ENCODE measurements at regions not wholly inside any gene's neighbourhood (a gene's known extent, or its start where the extent isn't known, plus 50 kb on each side); places are given as distances from the start of the nearest gene placed in this dataset.

DNA sequence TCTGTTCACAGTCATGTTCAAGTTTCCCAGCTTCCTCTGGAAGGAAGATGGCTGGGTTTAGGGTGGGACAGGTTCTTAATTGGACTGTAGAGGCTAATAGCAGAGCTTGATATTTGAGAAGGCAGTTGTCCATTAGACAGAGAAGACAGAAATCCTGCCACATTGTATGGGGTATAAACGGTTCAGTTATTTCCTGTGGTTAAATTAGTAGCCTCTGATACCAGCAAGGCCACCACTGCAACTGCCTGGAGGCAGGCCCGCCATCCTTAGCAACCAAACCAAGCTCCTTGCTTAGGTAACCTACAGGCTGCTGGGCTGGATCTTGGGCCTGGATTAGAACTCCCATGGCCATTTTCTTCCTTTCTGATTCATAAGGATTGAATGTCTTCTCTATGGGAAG, 1367.0 kb downstream of the PCDH7 start:
- DNase-seq (ENCODE audit: low read depth), result no peak
- TF ChIP-seq, protein P1, sequence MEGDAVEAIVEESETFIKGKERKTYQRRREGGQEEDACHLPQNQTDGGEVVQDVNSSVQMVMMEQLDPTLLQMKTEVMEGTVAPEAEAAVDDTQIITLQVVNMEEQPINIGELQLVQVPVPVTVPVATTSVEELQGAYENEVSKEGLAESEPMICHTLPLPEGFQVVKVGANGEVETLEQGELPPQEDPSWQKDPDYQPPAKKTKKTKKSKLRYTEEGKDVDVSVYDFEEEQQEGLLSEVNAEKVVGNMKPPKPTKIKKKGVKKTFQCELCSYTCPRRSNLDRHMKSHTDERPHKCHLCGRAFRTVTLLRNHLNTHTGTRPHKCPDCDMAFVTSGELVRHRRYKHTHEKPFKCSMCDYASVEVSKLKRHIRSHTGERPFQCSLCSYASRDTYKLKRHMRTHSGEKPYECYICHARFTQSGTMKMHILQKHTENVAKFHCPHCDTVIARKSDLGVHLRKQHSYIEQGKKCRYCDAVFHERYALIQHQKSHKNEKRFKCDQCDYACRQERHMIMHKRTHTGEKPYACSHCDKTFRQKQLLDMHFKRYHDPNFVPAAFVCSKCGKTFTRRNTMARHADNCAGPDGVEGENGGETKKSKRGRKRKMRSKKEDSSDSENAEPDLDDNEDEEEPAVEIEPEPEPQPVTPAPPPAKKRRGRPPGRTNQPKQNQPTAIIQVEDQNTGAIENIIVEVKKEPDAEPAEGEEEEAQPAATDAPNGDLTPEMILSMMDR (IDR thresholded peaks at IDR 0.05; ENCODE audit: control insufficient read depth, extremely low read depth, insufficient read depth), result no peak
- H3K4me3 ChIP-seq (ENCODE audit: low read depth, low read length), result no peak overlapping the region

DNA sequence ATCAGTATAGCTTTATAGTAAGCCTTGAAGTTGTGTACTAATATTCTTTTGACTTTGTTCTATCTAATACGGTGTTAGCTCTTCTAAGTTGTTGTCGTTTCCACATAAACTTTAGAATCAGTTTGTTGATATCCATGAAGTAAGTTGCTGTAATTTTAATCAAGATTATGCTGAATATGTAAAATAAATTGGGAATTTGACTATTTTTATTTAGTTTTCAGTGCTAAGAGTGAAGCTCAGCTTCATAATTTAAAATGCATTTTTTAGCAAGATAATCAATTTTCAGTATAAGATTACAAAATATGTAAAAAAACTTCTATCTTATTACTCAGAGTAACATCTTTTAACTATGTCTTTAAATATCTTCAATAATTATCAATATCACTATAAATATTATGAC, 1374.8 kb downstream of the PCDH7 start:
- TF ChIP-seq, protein P1 (IDR thresholded peaks at IDR 0.05; ENCODE audit: control insufficient read depth, extremely low read depth, insufficient read depth), result no peak
- no peak for DNase-seq (ENCODE audit: low read depth)
- no peak overlapping the region for H3K4me3 ChIP-seq (ENCODE audit: low read depth, low read length)

DNA sequence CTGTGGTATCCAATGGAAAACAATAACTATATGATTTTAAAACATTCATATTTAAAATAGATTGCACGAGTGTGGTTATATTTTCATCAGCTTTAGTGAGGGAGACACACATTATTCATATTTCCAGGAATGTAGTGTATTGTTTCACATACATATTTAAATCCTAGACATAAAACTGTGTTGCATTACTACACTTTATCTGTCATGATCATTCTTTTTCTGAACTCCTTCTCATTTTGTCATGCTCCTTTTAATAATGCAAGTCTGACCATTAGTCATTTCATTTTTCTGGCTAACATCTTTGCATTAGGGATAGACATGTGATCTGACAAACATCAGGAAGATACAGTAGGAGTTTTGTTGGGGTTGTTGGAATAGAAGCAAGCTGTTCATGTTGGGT, 1382.7 kb downstream of the PCDH7 start:
- TF ChIP-seq, protein P1 (IDR thresholded peaks at IDR 0.05; ENCODE audit: control insufficient read depth, extremely low read depth, insufficient read depth), result no peak
- no peak for DNase-seq (ENCODE audit: low read depth)
- H3K4me3 ChIP-seq (ENCODE audit: low read depth, low read length), result no peak overlapping the region

DNA sequence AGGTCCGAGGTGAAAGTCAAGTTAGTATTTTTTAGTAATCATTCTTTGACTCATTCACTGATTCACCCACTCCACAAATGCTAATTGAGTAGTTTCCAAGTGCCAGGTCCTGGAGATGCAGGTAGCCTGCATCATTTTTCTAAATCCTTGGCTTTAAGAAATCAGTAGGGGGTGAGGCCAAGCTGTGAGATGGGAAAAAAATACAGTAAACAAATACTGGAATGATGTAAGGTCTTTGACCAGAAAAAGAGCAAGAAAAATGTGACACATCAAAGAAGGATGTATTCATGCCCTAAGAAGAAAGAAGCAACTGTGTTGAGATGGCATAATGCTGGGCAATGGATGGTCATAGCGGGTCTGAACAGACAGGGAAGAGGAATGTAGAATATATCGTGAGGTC, 1386.6 kb downstream of the PCDH7 start:
- DNase-seq (ENCODE audit: low read depth), result no peak
- TF ChIP-seq, protein P1 (IDR thresholded peaks at IDR 0.05; ENCODE audit: control insufficient read depth, extremely low read depth, insufficient read depth), result no peak
- no peak overlapping the region for H3K4me3 ChIP-seq (ENCODE audit: low read depth, low read length)

DNA sequence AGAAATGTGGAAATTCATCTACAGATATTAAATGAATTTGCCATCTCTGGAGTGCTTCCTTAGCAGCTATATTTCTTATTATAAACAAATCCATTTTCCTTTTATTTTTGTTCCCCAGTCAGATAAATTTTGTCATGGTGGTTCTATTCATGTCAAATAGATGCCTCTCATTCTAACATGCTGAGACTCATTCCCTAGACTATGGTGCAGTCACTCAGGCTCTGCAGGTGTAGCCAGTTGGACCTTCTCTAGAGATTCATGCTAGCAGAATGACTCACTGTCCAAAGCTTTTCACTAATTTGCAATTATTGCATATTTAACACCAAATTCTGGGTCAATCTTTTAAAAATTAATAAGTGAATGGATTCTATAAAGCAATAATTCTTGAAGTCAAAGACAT, 1392.7 kb downstream of the PCDH7 start:
- no peak overlapping the region for H3K4me3 ChIP-seq (ENCODE audit: low read depth, low read length)
- TF ChIP-seq, protein P1 (IDR thresholded peaks at IDR 0.05; ENCODE audit: control insufficient read depth, extremely low read depth, insufficient read depth), result no peak
- no peak for DNase-seq (ENCODE audit: low read depth)

DNA sequence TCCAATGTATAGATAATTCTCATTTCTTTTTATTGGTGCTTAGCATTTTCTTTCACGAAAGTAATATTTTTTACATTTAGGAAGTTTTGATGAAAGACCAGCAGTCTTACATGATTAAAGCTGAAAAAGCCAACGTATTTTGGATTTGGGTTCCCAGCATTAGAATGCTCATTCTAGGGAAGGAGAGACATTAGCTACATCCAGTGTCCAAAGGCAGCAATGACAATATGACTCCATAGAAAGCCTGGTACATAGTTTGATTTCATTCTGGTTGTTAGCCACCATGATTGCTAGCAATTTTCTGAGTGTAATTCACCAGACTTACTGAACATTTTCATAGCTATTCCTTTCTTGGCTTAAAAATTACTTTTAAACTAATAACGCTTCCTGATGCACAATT, 1397.5 kb downstream of the PCDH7 start:
- H3K4me3 ChIP-seq (ENCODE audit: low read depth, low read length), result no peak overlapping the region
- DNase-seq (ENCODE audit: low read depth), result no peak
- TF ChIP-seq, protein P1 (IDR thresholded peaks at IDR 0.05; ENCODE audit: control insufficient read depth, extremely low read depth, insufficient read depth), result peak; percentile 31

DNA sequence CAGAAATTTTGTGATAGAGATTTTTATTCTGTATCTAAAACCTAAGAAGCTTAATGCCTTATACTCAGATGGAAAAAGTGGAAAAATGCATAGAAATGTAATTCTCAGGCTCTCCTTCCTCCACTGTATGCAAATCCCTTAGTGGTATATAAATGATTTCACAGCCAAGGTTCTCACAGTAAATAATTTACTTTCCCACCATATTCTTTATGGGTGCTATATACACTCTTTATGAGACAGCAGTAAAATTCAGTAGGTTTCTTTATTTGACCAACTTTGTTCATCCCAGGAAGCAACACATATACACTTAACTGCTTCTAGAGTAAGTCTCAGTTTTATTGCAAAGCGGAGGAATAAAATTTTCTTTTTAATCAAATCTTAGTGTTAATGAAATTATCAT, 1399.7 kb downstream of the PCDH7 start:
- no peak overlapping the region for H3K4me3 ChIP-seq (ENCODE audit: low read depth, low read length)
- TF ChIP-seq, protein P1 (IDR thresholded peaks at IDR 0.05; ENCODE audit: control insufficient read depth, extremely low read depth, insufficient read depth), result no peak
- no peak for DNase-seq (ENCODE audit: low read depth)

Data from LNCaP clone FGC (cell line).